ENCODE measurements at regions not wholly inside any gene's neighbourhood (a gene's known extent, or its start where the extent isn't known, plus 50 kb on each side); places are given as distances from the start of the nearest gene placed in this dataset.

- no peak for DNase-seq
Observed at GRCh38 chr12:127542391-127542790, 724.6 kb upstream of the TMEM132C start.

GRCh38 chr12:127542931-127543330, 724.0 kb upstream of the TMEM132C start:
- DNase-seq: no peak

GRCh38 chr12:127546721-127547505, 720.1 kb upstream of the TMEM132C start:
- DNase-seq: no peak

- DNase-seq: no peak
Observed at GRCh38 chr12:127548123-127548553, 718.8 kb upstream of the TMEM132C start.

GRCh38 chr12:127550271-127550670, 716.7 kb upstream of the TMEM132C start:
- no peak for DNase-seq

- DNase-seq: no peak
Observed at GRCh38 chr12:127552838-127553237, 714.1 kb upstream of the TMEM132C start.

GRCh38 chr12:127555071-127555470, 711.9 kb upstream of the TMEM132C start:
- no peak for DNase-seq

GRCh38 chr12:127556231-127556886, 710.6 kb upstream of the TMEM132C start:
- DNase-seq: no peak

GRCh38 chr12:127558361-127558760, 708.6 kb upstream of the TMEM132C start:
- no peak for DNase-seq

- DNase-seq: peak in 4 of 51 donors; percentile 1 to 12 (median 4)
Observed at GRCh38 chr12:127559349-127560040, 707.5 kb upstream of the TMEM132C start.

- DNase-seq: no peak
Observed at GRCh38 chr12:127560041-127560478, 706.9 kb upstream of the TMEM132C start.

- no peak for DNase-seq
Observed at GRCh38 chr12:127562816-127563215, 704.2 kb upstream of the TMEM132C start.

- DNase-seq: no peak
Observed at GRCh38 chr12:127565241-127565640, 701.7 kb upstream of the TMEM132C start.

GRCh38 chr12:127567531-127567930, 699.4 kb upstream of the TMEM132C start:
- DNase-seq: no peak

GRCh38 chr12:127570387-127570786, 696.6 kb upstream of the TMEM132C start:
- no peak for DNase-seq

- no peak for DNase-seq
Observed at GRCh38 chr12:127570793-127571360, 696.1 kb upstream of the TMEM132C start.

GRCh38 chr12:127571578-127571977, 695.4 kb upstream of the TMEM132C start:
- no peak for DNase-seq

GRCh38 chr12:127579446-127579845, 687.5 kb upstream of the TMEM132C start:
- DNase-seq: no peak

- no peak for DNase-seq
Observed at GRCh38 chr12:127582074-127582473, 684.9 kb upstream of the TMEM132C start.

- no peak for DNase-seq
Observed at GRCh38 chr12:127583041-127583440, 683.9 kb upstream of the TMEM132C start.

- DNase-seq: no peak
Observed at GRCh38 chr12:127588249-127588648, 678.7 kb upstream of the TMEM132C start.

GRCh38 chr12:127589541-127589940, 677.4 kb upstream of the TMEM132C start:
- no peak for DNase-seq

Measured in hypothalamus (tissue), 51 donors.